Type B pancreatic cell (in vitro differentiated cells): ENCODE measurements at regions not wholly inside any gene's neighbourhood (a gene's known extent, or its start where the extent isn't known, plus 50 kb on each side); places are given as distances from the start of the nearest gene placed in this dataset.

Source experiments
- DNase-seq: peaks from one replicate; pipeline ENCODE4 v3.0.0; 2021; ENCODE audit warnings: mixed read lengths; ENCODE audit not compliant: unreplicated experiment; ENCODE audit errors: extremely low spot score
- H3K27ac Mint-ChIP-seq: 2 replicates; pipeline ENCODE4 v1.8.0; 2021; ENCODE audit warnings: mild to moderate bottlenecking, mixed read lengths
- H3K27me3 Mint-ChIP-seq: 2 replicates; pipeline ENCODE4 v1.8.0; 2021; ENCODE audit warnings: mixed read lengths
- H3K36me3 Mint-ChIP-seq: 2 replicates; pipeline ENCODE4 v1.8.0; 2021; ENCODE audit warnings: mixed read lengths
- H3K4me1 Mint-ChIP-seq: one replicate; pipeline ENCODE4 v1.8.0; 2021; ENCODE audit warnings: mixed read lengths; ENCODE audit not compliant: unreplicated experiment
- H3K4me3 Mint-ChIP-seq: 2 replicates; pipeline ENCODE4 v1.8.0; 2021; ENCODE audit warnings: mild to moderate bottlenecking, mixed read lengths
- H3K9me3 Mint-ChIP-seq: 2 replicates; pipeline ENCODE4 v1.8.0; 2021; ENCODE audit warnings: mixed read lengths
- CTCF ChIP-seq: fragments of 200-600 bp; sonication (generic); conservative IDR thresholded peaks from 2 replicates; pipeline ENCODE4 v1.5.0; 2021; ENCODE audit warnings: antibody characterized with exemption, mild to moderate bottlenecking

- Mint-ChIP-seq H3K4me1 (peaks cover 20% of the 10 kb centered on the region), H3K27me3 (peaks cover 31% of the 10 kb centered on the region), H3K4me3 (no peak overlapping the region), H3K27ac (no peak overlapping the region), H3K9me3 (no peaks in the 10 kb centered on the region), H3K36me3 (no peaks in the 10 kb centered on the region)
- no peak for DNase-seq
- no peak for TF ChIP-seq CTCF
These were observed 135.8 kb upstream of the NECTIN1 start for GRCh38 chr11:119864836-119865235.

GRCh38 chr11:119863851-119864601 is 135.0 kb upstream of the NECTIN1 start:
- DNase-seq, result no peak
- Mint-ChIP-seq H3K36me3 (no peaks in the 10 kb centered on the region), H3K4me1 (peaks cover 20% of the 10 kb centered on the region), H3K27me3 (peaks cover 38% of the 10 kb centered on the region), H3K27ac (peak overlapping the region; percentile 13), H3K4me3 (no peak overlapping the region), H3K9me3 (no peaks in the 10 kb centered on the region)
- TF ChIP-seq CTCF, result no peak

GRCh38 chr11:119863236-119863635 is 134.2 kb upstream of the NECTIN1 start:
- H3K27me3 Mint-ChIP-seq, result peaks cover 40% of the 10 kb centered on the region
- no peak for TF ChIP-seq CTCF
- H3K36me3 Mint-ChIP-seq, result no peaks in the 10 kb centered on the region
- H3K4me1 Mint-ChIP-seq, result peaks cover 23% of the 10 kb centered on the region
- no peak for DNase-seq
- no peaks in the 10 kb centered on the region for H3K9me3 Mint-ChIP-seq
- no peak overlapping the region for H3K27ac Mint-ChIP-seq
- no peak overlapping the region for H3K4me3 Mint-ChIP-seq

- Mint-ChIP-seq H3K27me3 (peaks cover 39% of the 10 kb centered on the region), H3K4me1 (peaks cover 27% of the 10 kb centered on the region), H3K4me3 (no peak overlapping the region), H3K9me3 (no peaks in the 10 kb centered on the region), H3K27ac (no peak overlapping the region), H3K36me3 (no peaks in the 10 kb centered on the region)
- DNase-seq, result no peak
- no peak for TF ChIP-seq CTCF
These were observed 132.2 kb upstream of the NECTIN1 start for GRCh38 chr11:119861160-119861559.

- Mint-ChIP-seq H3K36me3 (no peaks in the 10 kb centered on the region), H3K27me3 (peaks cover 41% of the 10 kb centered on the region), H3K4me1 (peaks cover 24% of the 10 kb centered on the region)
These were observed 131.6 kb upstream of the NECTIN1 start for GRCh38 chr11:119860561-119861094.

More at GRCh38 chr11:119860561-119861094, 131.6 kb upstream of the NECTIN1 start:
- no peak for TF ChIP-seq CTCF
- Mint-ChIP-seq H3K9me3 (no peaks in the 10 kb centered on the region), H3K4me3 (no peak overlapping the region), H3K27ac (no peak overlapping the region)
- DNase-seq, result no peak
